ENCODE measurements at regions not wholly inside any gene's neighbourhood (a gene's known extent, or its start where the extent isn't known, plus 50 kb on each side); places are given as distances from the start of the nearest gene placed in this dataset.
A peak's percentile ranks its signal among the peaks of the same experiment; 100 is the strongest.

- no peak overlapping the region for H4K5ac ChIP-seq (ENCODE audit: low read length)
- H3K4me2 ChIP-seq (ENCODE audit: low read length) = no peak overlapping the region
- DNase-seq = no peak
- no peak overlapping the region for H3K4me3 ChIP-seq (ENCODE audit: low read length)
- no peaks in the 10 kb centered on the region for H3K27me3 ChIP-seq (ENCODE audit: insufficient read depth, low read length, poor library complexity)
- H3K79me1 ChIP-seq (ENCODE audit: low read length) = no peaks in the 10 kb centered on the region
- no CpG with 5 or more reads among the region's 2 CpGs for WGBS (ENCODE audit: extremely low coverage, insufficient coverage, low lambda C conversion rate)
- no peak overlapping the region for H2BK15ac ChIP-seq (replicated peaks; ENCODE audit: low read depth)
- no peak overlapping the region for H3K18ac ChIP-seq (ENCODE audit: low read length)
- H3K79me2 ChIP-seq (ENCODE audit: control insufficient read depth, insufficient read depth, low read length) = no peaks in the 10 kb centered on the region
- H3K27ac ChIP-seq (ENCODE audit: low read depth, low read length) = no peak overlapping the region
- H2AK5ac ChIP-seq (ENCODE audit: low read length) = no peak overlapping the region
- H3K36me3 ChIP-seq (ENCODE audit: control insufficient read depth, insufficient read depth, low read length) = no peaks in the 10 kb centered on the region
- no peak overlapping the region for H3K23ac ChIP-seq (ENCODE audit: low read length)
- H2BK5ac ChIP-seq (ENCODE audit: low read length) = no peak overlapping the region
- no peaks in the 10 kb centered on the region for H3K4me1 ChIP-seq (ENCODE audit: control insufficient read depth, low read depth, low read length)
- H3K56ac ChIP-seq (ENCODE audit: low read length) = no peak overlapping the region
- no peak overlapping the region for H3K9ac ChIP-seq (ENCODE audit: low read length)
- no peak overlapping the region for H4K8ac ChIP-seq (ENCODE audit: low read depth, low read length)
- no peak overlapping the region for H2BK120ac ChIP-seq (ENCODE audit: low read depth, low read length)
- no peak overlapping the region for H3K4ac ChIP-seq (ENCODE audit: low read depth, low read length)
Measured at GRCh38 chr2:6576302-6576701, 289.4 kb downstream of the CMPK2 start.

- H3K79me2 ChIP-seq (ENCODE audit: control insufficient read depth, insufficient read depth, low read length) = no peaks in the 10 kb centered on the region
- H2AK5ac ChIP-seq (ENCODE audit: low read length) = no peak overlapping the region
- no peak overlapping the region for H3K27ac ChIP-seq (ENCODE audit: low read depth, low read length)
- H3K4me3 ChIP-seq (ENCODE audit: low read length) = no peak overlapping the region
- H3K23ac ChIP-seq (ENCODE audit: low read length) = no peak overlapping the region
- H2BK120ac ChIP-seq (ENCODE audit: low read depth, low read length) = no peak overlapping the region
- no peaks in the 10 kb centered on the region for H3K4me1 ChIP-seq (ENCODE audit: control insufficient read depth, low read depth, low read length)
- no peaks in the 10 kb centered on the region for H3K36me3 ChIP-seq (ENCODE audit: control insufficient read depth, insufficient read depth, low read length)
- H4K5ac ChIP-seq (ENCODE audit: low read length) = no peak overlapping the region
- DNase-seq = no peak
- no peak overlapping the region for H3K4ac ChIP-seq (ENCODE audit: low read depth, low read length)
- H3K9ac ChIP-seq (ENCODE audit: low read length) = no peak overlapping the region
- no peaks in the 10 kb centered on the region for H3K27me3 ChIP-seq (ENCODE audit: insufficient read depth, low read length, poor library complexity)
- H4K8ac ChIP-seq (ENCODE audit: low read depth, low read length) = no peak overlapping the region
- H3K4me2 ChIP-seq (ENCODE audit: low read length) = no peak overlapping the region
- no peak overlapping the region for H3K18ac ChIP-seq (ENCODE audit: low read length)
- H2BK15ac ChIP-seq (replicated peaks; ENCODE audit: low read depth) = no peak overlapping the region
- WGBS (ENCODE audit: extremely low coverage, insufficient coverage, low lambda C conversion rate) = no CpG with 5 or more reads among the region's 3 CpGs
- H3K56ac ChIP-seq (ENCODE audit: low read length) = no peak overlapping the region
- no peaks in the 10 kb centered on the region for H3K79me1 ChIP-seq (ENCODE audit: low read length)
- no peak overlapping the region for H2BK5ac ChIP-seq (ENCODE audit: low read length)
Measured at GRCh38 chr2:6577960-6578359, 287.7 kb downstream of the CMPK2 start.

- Histone ChIP-seq H4K8ac (ENCODE audit: low read depth, low read length) (no peak overlapping the region), H3K27ac (ENCODE audit: low read depth, low read length) (no peak overlapping the region), H3K4me3 (ENCODE audit: low read length) (no peak overlapping the region), H3K56ac (ENCODE audit: low read length) (no peak overlapping the region), H2BK5ac (ENCODE audit: low read length) (no peak overlapping the region), H3K4me1 (ENCODE audit: control insufficient read depth, low read depth, low read length) (no peaks in the 10 kb centered on the region), H2BK120ac (ENCODE audit: low read depth, low read length) (no peak overlapping the region), H3K79me2 (ENCODE audit: control insufficient read depth, insufficient read depth, low read length) (no peaks in the 10 kb centered on the region), H4K5ac (ENCODE audit: low read length) (no peak overlapping the region), H3K18ac (ENCODE audit: low read length) (no peak overlapping the region), H2BK15ac (replicated peaks; ENCODE audit: low read depth) (no peak overlapping the region), H3K9ac (ENCODE audit: low read length) (no peak overlapping the region), H3K79me1 (ENCODE audit: low read length) (no peaks in the 10 kb centered on the region), H3K4me2 (ENCODE audit: low read length) (no peak overlapping the region), H2AK5ac (ENCODE audit: low read length) (no peak overlapping the region), H3K4ac (ENCODE audit: low read depth, low read length) (no peak overlapping the region), H3K27me3 (ENCODE audit: insufficient read depth, low read length, poor library complexity) (no peaks in the 10 kb centered on the region), H3K23ac (ENCODE audit: low read length) (no peak overlapping the region), H3K36me3 (ENCODE audit: control insufficient read depth, insufficient read depth, low read length) (no peaks in the 10 kb centered on the region)
- WGBS (ENCODE audit: extremely low coverage, insufficient coverage, low lambda C conversion rate) = no CpG with 5 or more reads among the region's 4 CpGs
- DNase-seq = no peak
Measured at GRCh38 chr2:6578416-6578815, 287.3 kb downstream of the CMPK2 start.

DNA sequence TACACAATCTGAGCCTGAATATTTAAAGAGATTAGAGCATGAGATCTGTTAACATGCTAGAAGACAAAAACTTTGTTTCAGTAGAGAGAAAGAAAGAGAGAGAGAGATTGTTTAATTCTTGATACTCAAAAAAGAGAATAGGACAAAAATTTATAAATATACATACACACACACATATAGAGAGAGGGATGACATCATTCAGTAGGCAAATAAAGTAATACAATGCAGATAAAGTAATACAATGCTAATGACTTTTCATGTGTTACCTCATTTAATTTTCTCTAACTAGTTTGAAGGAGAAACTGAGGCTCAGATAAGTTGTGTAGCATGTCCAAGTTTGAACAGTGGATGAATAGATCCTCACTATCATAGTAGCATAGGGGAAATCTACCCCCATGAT, 286.4 kb downstream of the CMPK2 start:
- no peak overlapping the region for H2BK120ac ChIP-seq (ENCODE audit: low read depth, low read length)
- H3K4me1 ChIP-seq (ENCODE audit: control insufficient read depth, low read depth, low read length) = no peaks in the 10 kb centered on the region
- no peak overlapping the region for H3K23ac ChIP-seq (ENCODE audit: low read length)
- H3K36me3 ChIP-seq (ENCODE audit: control insufficient read depth, insufficient read depth, low read length) = no peaks in the 10 kb centered on the region
- no peak overlapping the region for H2BK5ac ChIP-seq (ENCODE audit: low read length)
- no peak overlapping the region for H3K56ac ChIP-seq (ENCODE audit: low read length)
- H2AK5ac ChIP-seq (ENCODE audit: low read length) = no peak overlapping the region
- no peak overlapping the region for H4K8ac ChIP-seq (ENCODE audit: low read depth, low read length)
- no peaks in the 10 kb centered on the region for H3K79me2 ChIP-seq (ENCODE audit: control insufficient read depth, insufficient read depth, low read length)
- DNase-seq = no peak
- no peak overlapping the region for H3K4ac ChIP-seq (ENCODE audit: low read depth, low read length)
- no peak overlapping the region for H3K4me3 ChIP-seq (ENCODE audit: low read length)
- no peak overlapping the region for H3K4me2 ChIP-seq (ENCODE audit: low read length)
- no peak overlapping the region for H4K5ac ChIP-seq (ENCODE audit: low read length)
- no peak overlapping the region for H3K27ac ChIP-seq (ENCODE audit: low read depth, low read length)
- no peak overlapping the region for H3K18ac ChIP-seq (ENCODE audit: low read length)
- no peak overlapping the region for H2BK15ac ChIP-seq (replicated peaks; ENCODE audit: low read depth)
- no peak overlapping the region for H3K9ac ChIP-seq (ENCODE audit: low read length)
- H3K79me1 ChIP-seq (ENCODE audit: low read length) = no peaks in the 10 kb centered on the region
- H3K27me3 ChIP-seq (ENCODE audit: insufficient read depth, low read length, poor library complexity) = no peaks in the 10 kb centered on the region

GRCh38 chr2:6580982-6581381, 284.7 kb downstream of the CMPK2 start:
- Histone ChIP-seq H3K4me3 (ENCODE audit: low read length) (no peak overlapping the region), H3K4me1 (ENCODE audit: control insufficient read depth, low read depth, low read length) (no peaks in the 10 kb centered on the region), H2BK15ac (replicated peaks; ENCODE audit: low read depth) (no peak overlapping the region), H3K79me1 (ENCODE audit: low read length) (no peaks in the 10 kb centered on the region), H2BK5ac (ENCODE audit: low read length) (no peak overlapping the region), H3K79me2 (ENCODE audit: control insufficient read depth, insufficient read depth, low read length) (no peaks in the 10 kb centered on the region), H2BK120ac (ENCODE audit: low read depth, low read length) (no peak overlapping the region), H3K4me2 (ENCODE audit: low read length) (no peak overlapping the region), H3K23ac (ENCODE audit: low read length) (no peak overlapping the region), H3K56ac (ENCODE audit: low read length) (no peak overlapping the region), H2AK5ac (ENCODE audit: low read length) (no peak overlapping the region), H3K36me3 (ENCODE audit: control insufficient read depth, insufficient read depth, low read length) (no peaks in the 10 kb centered on the region), H3K4ac (ENCODE audit: low read depth, low read length) (no peak overlapping the region), H3K18ac (ENCODE audit: low read length) (no peak overlapping the region), H3K27ac (ENCODE audit: low read depth, low read length) (no peak overlapping the region), H3K27me3 (ENCODE audit: insufficient read depth, low read length, poor library complexity) (no peaks in the 10 kb centered on the region), H4K8ac (ENCODE audit: low read depth, low read length) (no peak overlapping the region), H4K5ac (ENCODE audit: low read length) (no peak overlapping the region), H3K9ac (ENCODE audit: low read length) (no peak overlapping the region)
- WGBS (ENCODE audit: extremely low coverage, insufficient coverage, low lambda C conversion rate) = no CpG with 5 or more reads among the region's 4 CpGs
- peak; percentile 7 for DNase-seq

DNA sequence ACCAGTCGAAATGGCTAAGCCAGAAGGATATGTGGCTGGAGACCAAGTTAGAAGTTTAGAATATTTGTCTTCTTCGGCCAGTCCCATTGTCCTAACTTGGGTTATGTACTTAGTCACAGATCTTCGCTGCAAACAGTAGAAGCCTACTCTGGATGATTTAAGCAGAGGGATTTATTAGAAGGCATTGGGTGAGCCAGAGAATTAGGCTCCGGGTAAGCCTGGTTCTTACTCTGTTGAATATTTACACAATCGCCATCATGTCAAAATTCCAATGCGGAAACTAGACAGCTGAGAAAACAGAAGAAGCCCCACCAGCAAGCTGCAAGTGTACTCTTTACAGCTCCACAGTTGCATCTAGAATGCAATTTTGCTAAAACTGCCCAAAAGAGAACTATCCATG, 276.6 kb downstream of the CMPK2 start:
- H3K79me2 ChIP-seq (ENCODE audit: control insufficient read depth, insufficient read depth, low read length) = no peaks in the 10 kb centered on the region

More for the DNA sequence above, 276.6 kb downstream of the CMPK2 start:
- Histone ChIP-seq H3K18ac (ENCODE audit: low read length) (no peak overlapping the region), H4K8ac (ENCODE audit: low read depth, low read length) (no peak overlapping the region), H3K27ac (ENCODE audit: low read depth, low read length) (no peak overlapping the region), H3K56ac (ENCODE audit: low read length) (no peak overlapping the region), H3K23ac (ENCODE audit: low read length) (no peak overlapping the region), H3K79me1 (ENCODE audit: low read length) (no peaks in the 10 kb centered on the region), H3K4ac (ENCODE audit: low read depth, low read length) (no peak overlapping the region), H4K5ac (ENCODE audit: low read length) (no peak overlapping the region), H2BK120ac (ENCODE audit: low read depth, low read length) (no peak overlapping the region), H3K27me3 (ENCODE audit: insufficient read depth, low read length, poor library complexity) (no peaks in the 10 kb centered on the region), H3K36me3 (ENCODE audit: control insufficient read depth, insufficient read depth, low read length) (no peaks in the 10 kb centered on the region), H2AK5ac (ENCODE audit: low read length) (no peak overlapping the region), H3K4me1 (ENCODE audit: control insufficient read depth, low read depth, low read length) (no peaks in the 10 kb centered on the region), H2BK5ac (ENCODE audit: low read length) (no peak overlapping the region), H3K4me3 (ENCODE audit: low read length) (no peak overlapping the region), H3K4me2 (ENCODE audit: low read length) (no peak overlapping the region), H2BK15ac (replicated peaks; ENCODE audit: low read depth) (no peak overlapping the region), H3K9ac (ENCODE audit: low read length) (no peak overlapping the region)
- no peak for DNase-seq
- WGBS (ENCODE audit: extremely low coverage, insufficient coverage, low lambda C conversion rate) = no CpG with 5 or more reads among the region's 6 CpGs

Measured in mesendoderm (in vitro differentiated cells).